IPS-NIHi11 (cell line): ENCODE measurements at regions not wholly inside any gene's neighbourhood (a gene's known extent, or its start where the extent isn't known, plus 50 kb on each side); places are given as distances from the start of the nearest gene placed in this dataset.
"Not testable (repeated sequence)": the region's sequence is repeated elsewhere in the genome, so short reads cannot be mapped to it uniquely, and the experiment has no call there.

ENCODE experiments used
- DNase-seq: peaks from one replicate; pipeline ENCODE4 v3.0.0; 2012; ENCODE audit warnings: mixed read lengths, low spot score

- no peak for DNase-seq
Measured at GRCh38 chr10:3659203-3659917, 125.6 kb downstream of the KLF6 start.

GRCh38 chr10:3658766-3659165 is 126.2 kb downstream of the KLF6 start:
- DNase-seq: no peak

DNA sequence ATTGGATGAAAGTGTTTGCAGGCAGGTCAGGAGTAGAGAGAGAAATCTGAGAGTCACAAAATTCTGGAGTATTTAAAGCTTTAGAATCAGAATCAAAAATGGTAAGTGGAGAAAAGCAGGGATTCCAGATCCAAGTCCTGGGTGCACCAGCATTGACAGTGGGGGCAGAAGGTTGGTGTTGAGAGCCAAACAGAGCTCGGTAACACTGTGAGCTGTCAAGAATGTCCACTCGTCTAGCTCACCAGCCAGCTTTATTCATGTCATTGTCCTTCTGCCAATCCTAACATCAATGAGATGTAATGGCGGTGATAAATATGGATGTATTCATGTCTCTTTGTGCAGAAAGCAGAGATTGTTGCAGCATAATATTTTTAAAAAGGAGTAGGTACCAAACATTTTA is 128.8 kb downstream of the KLF6 start:
- DNase-seq: no peak

DNA sequence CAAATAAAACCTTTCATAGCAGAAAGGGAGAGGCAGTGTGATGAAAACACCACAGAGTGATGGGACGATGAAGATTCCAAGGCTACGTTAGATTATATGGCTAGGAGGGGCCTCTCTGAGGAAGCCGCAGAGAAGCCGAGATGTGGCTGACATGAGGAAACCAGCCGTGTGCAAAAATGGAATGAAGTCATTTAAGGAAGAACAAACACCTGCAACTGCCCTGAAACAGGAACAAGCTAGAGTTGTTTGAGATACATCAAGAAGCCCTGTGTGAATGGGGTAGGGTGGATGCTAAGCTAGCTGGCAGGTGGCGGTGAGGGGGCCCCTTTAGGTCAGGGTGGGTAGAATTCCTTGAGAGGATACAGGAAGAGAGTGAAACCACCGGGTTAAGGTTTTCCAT is 129.5 kb downstream of the KLF6 start:
- DNase-seq: no peak

GRCh38 chr10:3654980-3655379 is 130.0 kb downstream of the KLF6 start:
- no peak for DNase-seq

- DNase-seq: no peak
Measured at GRCh38 chr10:3654496-3654895, 130.5 kb downstream of the KLF6 start.

DNA sequence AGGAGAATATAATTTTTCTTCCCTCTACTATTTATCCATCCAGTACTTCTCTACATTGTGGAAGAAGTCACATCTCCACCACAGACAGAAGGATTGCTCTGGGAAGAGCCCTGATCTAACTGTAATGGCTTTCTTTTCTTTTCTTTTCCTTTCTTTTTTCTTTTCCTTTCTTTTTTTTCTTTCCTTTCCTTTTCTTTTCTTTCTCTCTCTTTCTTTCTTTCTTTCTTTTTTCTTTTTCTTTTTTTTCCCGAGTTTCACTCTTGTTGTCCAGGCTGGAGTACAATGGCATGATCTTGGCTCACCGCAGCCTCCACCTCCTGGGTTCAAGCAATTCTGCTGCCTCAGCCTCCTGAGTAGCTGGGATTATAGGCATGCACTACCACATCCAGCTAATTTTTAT is 131.7 kb downstream of the KLF6 start:
- DNase-seq: not testable (repeated sequence)

GRCh38 chr10:3652886-3653285 is 132.1 kb downstream of the KLF6 start:
- DNase-seq: no peak

GRCh38 chr10:3651969-3652653 is 132.9 kb downstream of the KLF6 start:
- DNase-seq: no peak

- no peak for DNase-seq
Measured at GRCh38 chr10:3648576-3648975, 136.4 kb downstream of the KLF6 start.

DNA sequence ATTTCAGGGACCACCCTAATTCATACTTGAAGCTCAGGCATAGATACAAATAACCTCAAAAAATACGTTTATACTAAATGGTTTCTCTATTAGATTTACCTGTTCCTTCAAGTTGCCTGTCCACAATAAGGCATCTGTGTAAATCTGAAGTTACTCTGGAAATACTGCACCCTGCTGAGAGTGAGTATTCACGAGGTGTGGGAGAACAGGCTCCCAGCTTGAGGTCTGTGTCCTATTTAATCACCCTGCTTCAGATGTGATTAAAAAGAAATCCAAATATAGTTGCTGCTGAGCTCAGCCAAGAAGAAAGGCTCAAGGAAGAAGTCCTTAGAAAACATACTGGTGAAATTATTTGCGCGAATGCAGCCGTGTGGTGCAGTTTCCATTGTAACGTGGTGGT is 136.8 kb downstream of the KLF6 start:
- DNase-seq: no peak

- no peak for DNase-seq
Measured at GRCh38 chr10:3647074-3647473, 137.9 kb downstream of the KLF6 start.

GRCh38 chr10:3645406-3645805 is 139.6 kb downstream of the KLF6 start:
- no peak for DNase-seq

DNA sequence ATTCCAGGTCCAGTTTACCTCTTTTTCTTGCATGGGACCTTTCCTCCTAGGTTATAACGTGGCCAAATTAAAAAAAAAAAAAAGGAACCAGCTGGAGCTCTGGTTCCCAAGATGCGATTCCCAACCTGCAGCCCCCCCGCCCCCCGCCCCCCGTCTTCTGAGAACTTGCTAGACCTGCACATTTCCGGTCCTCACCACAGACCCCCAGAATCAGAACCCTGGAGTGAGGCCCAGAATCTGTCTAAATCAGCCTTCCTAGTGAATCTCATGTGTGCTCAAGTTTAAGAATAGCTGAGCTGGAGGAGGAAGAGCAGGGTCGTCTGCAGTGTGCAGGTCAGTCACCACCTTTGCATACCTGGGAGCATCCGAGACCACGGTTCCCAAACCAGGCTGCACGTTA is 144.2 kb downstream of the KLF6 start:
- DNase-seq: no peak

DNA sequence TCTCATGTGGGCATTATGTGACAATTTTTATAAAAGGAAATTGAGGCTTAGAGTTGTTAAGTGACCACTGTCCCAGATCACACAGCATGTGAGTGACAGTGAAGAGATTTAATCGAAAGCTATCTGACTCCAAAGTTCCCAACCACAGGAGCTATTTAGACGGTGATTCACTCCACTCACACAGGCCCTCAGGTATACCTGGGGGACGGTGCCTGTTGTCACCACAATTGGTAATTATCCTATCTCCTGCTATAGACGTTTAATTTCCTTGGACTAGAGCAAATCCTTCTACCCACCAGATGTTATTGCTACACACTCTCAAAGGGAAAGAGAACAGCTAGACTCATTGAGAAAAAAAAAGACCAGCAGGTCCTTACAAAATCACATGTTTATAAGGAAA is 145.5 kb downstream of the KLF6 start:
- DNase-seq: no peak

GRCh38 chr10:3636356-3637181 is 148.4 kb downstream of the KLF6 start:
- no peak for DNase-seq

- DNase-seq: no peak
Measured at GRCh38 chr10:3635697-3636096, 149.3 kb downstream of the KLF6 start.

DNA sequence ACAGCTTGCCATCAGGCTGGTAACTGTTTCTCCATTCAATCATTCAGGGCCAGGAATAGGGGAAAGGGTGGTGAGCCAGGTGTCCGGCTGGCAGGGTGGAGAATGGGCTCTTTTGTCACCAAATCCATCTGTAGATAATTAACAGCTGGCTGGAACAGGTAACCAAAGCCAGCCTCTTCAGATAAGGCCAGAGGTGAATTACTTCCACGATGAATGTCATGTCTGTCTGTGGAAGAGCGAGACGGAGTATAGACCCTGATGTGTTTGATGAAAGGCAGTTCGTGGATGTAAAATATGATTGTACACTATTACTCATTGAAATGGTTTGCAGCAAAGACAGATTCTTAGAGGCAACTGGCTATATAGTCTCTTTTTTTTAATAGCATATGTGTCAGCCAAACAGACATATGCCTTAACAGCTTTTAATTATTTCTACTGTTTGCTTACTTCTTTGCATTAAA is 149.8 kb downstream of the KLF6 start:
- no peak for DNase-seq

DNA sequence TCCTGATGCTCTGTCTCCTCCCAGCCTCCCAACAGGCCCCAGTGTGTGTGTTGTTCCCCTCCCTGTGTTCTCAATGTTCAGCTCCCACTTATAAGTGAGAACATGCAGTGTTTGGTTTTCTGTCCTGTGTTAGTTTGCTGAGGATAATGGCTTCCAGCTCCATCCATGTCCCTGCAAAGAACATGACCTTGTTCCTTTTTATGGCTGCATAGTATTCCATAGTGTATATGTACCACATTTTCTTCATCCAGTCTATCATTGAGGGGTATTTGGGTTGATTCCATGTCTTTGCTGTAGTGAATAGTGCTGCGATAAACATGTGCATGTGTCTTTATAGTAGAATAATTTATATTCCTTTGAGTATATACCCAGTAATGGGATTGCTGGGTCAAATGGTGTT is 150.4 kb downstream of the KLF6 start:
- not testable (repeated sequence) for DNase-seq

DNA sequence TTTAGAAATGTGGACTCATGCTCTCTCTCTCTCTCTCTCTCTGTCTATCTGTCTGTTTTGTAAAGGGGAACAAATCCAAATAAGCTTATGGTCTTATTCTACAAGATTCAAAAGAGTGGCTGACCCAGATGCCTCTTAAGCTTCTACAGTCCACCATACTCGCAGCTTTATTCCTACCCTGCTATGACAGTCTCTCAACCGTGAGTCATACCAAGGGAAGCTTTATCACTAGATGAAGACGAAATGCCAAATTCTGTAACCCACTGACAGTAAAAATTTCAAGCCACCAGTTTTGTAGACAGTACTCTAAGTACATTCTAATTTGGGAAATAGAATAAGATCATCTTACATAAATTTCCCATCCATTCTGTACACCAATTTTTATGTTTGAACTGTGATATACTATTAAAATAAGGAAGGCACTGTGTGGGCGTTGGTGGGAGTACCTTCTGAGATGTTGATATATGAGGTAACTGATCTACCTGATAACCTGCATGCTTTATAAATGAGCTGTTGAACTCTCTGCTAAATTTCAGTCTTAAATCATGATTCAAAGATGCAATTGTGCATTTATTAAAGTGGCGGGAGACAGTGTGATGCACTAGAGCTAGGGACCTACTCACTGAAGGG is 153.2 kb downstream of the KLF6 start:
- no peak for DNase-seq

- DNase-seq: no peak
Measured at GRCh38 chr10:3631291-3631690, 153.7 kb downstream of the KLF6 start.

- no peak for DNase-seq
Measured at GRCh38 chr10:3625959-3626751, 158.9 kb downstream of the KLF6 start.
